ENCODE measurements at regions not wholly inside any gene's neighbourhood (a gene's known extent, or its start where the extent isn't known, plus 50 kb on each side); places are given as distances from the start of the nearest gene placed in this dataset.

DNA sequence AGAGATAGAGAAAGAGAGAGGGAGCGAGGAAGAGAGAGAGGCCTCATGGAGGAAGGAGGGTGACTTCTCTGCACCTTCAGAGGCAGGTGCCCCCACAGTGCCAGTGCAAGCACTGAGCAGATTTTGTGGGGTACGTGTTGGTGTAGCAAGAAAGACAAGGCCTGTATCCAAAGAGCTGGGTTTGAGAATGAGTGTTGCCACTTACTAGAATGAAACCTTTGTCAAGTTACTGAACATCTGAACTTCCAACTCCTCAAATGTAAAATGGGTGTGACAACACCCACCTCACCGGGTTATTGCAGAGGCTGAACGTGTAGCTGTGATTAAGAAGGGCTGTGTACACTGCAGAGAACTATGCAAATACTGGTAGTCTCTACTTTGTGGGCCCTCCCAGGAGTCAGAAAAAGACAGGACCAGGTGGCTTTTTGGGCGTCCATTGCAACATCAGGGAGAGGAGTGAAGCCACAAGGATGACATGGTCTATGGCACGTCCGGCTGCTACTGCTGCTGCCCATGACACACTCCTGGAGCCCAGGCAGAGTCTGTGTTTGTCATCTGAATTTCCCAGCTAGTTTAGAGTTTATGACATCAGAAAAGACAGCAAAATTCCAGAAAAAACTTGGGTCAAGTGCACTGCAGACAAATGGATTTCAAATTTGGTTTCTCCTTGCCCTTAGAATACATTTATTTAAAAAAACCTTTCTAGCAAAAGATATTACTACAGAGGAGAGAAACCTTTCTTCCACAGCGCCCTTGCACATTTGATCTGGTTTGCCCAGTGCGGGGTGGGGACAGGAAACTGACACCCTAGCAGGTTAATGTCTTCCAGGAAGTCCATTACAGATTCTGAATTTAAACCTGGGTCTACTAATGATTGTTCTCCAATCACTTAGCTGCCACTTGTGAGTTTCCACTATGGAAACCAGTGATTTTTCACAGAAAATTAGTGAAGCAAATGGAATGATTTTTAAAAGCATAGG, 54.0 kb upstream of the ATP12A start:
- POLR2A ChIA-PET = no interaction called here
- Histone ChIP-seq H3K4me1 (ENCODE audit: control insufficient read depth, extremely low read depth, insufficient read depth, low read length) (no peaks in the 10 kb centered on the region), H4K20me1 (replicated peaks; ENCODE audit: control insufficient read depth, extremely low read depth, insufficient read depth, low read length) (no peaks in the 10 kb centered on the region), H3K9ac (replicated peaks; ENCODE audit: extremely low read depth, insufficient read depth, low read length) (no peak overlapping the region), H3K36me3 (ENCODE audit: control insufficient read depth in 2 of 2, extremely low read depth in 1 of 2, insufficient read depth in 2 of 2, low read length in 2 of 2) (no peaks in the 10 kb centered on the region), H3K4me3 (replicated peaks in 1 of 3; ENCODE audit: insufficient read depth in 1 of 3, low read depth in 1 of 3, low read length in 3 of 3) (no peak overlapping the region), H3K9me1 (replicated peaks; ENCODE audit: control insufficient read depth, extremely low read depth, insufficient read depth, low read length) (no peaks in the 10 kb centered on the region), H2AFZ (ENCODE audit: low read depth, low read length) (no peak overlapping the region), H3K27me3 (ENCODE audit: control insufficient read depth in 2 of 2, insufficient read depth in 2 of 2, low read length in 2 of 2) (no peaks in the 10 kb centered on the region), H3K9me3 (replicated peaks; ENCODE audit: control insufficient read depth, insufficient read depth, low read length) (no peaks in the 10 kb centered on the region), H3K79me2 (ENCODE audit: control insufficient read depth, insufficient read depth, low read length) (no peaks in the 10 kb centered on the region), H3K27ac (ENCODE audit: insufficient read depth, low read depth, low read length) (no peak overlapping the region), H3K4me2 (ENCODE audit: insufficient read depth, low read length) (no peak overlapping the region)
- no peak for TF ChIP-seq GATA2 (IDR thresholded peaks at IDR 0.05; ENCODE audit: insufficient read depth, insufficient read length, low read depth, low read length)
- no peak for TF ChIP-seq MYC (IDR thresholded peaks at IDR 0.05; ENCODE audit: low read depth, low read length)
- no peak for TF ChIP-seq EZH2 (IDR thresholded peaks at IDR 0.05; ENCODE audit: borderline replicate concordance, low read depth, low read length, severe bottlenecking)
- no peak for TF ChIP-seq POLR2AphosphoS5 (IDR thresholded peaks at IDR 0.05; ENCODE audit: insufficient read depth, low read depth, low read length)
- TF ChIP-seq, protein P1, sequence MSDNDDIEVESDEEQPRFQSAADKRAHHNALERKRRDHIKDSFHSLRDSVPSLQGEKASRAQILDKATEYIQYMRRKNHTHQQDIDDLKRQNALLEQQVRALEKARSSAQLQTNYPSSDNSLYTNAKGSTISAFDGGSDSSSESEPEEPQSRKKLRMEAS (IDR thresholded peaks at IDR 0.05; ENCODE audit: insufficient read depth, insufficient read length) = no peak
- TF ChIP-seq JUN (IDR thresholded peaks at IDR 0.05; ENCODE audit: borderline replicate concordance, insufficient read depth, insufficient read length, low read depth) = no peak
- TF ChIP-seq FOS (IDR thresholded peaks at IDR 0.05; ENCODE audit: borderline replicate concordance, insufficient read depth, low read length) = no peak
- no peak for TF ChIP-seq POLR2A (IDR thresholded peaks at IDR 0.05; ENCODE audit: low read depth, low read length)
- TF ChIP-seq, protein P2, sequence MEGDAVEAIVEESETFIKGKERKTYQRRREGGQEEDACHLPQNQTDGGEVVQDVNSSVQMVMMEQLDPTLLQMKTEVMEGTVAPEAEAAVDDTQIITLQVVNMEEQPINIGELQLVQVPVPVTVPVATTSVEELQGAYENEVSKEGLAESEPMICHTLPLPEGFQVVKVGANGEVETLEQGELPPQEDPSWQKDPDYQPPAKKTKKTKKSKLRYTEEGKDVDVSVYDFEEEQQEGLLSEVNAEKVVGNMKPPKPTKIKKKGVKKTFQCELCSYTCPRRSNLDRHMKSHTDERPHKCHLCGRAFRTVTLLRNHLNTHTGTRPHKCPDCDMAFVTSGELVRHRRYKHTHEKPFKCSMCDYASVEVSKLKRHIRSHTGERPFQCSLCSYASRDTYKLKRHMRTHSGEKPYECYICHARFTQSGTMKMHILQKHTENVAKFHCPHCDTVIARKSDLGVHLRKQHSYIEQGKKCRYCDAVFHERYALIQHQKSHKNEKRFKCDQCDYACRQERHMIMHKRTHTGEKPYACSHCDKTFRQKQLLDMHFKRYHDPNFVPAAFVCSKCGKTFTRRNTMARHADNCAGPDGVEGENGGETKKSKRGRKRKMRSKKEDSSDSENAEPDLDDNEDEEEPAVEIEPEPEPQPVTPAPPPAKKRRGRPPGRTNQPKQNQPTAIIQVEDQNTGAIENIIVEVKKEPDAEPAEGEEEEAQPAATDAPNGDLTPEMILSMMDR (IDR thresholded peaks at IDR 0.05; ENCODE audit: extremely low read depth in 1 of 2, insufficient read depth in 1 of 2, low read depth in 1 of 2, low read length in 2 of 2) = no peak
- CTCF ChIA-PET = interaction anchor here (1.3 to 2.1 kb wide), 2 partner anchors 101 kb away, joined by 3 to 11 read pairs; no protein-coding TSS in a partner anchor
- BruUV-seq (replicated peaks) = no TSS peak
- DNase-seq (ENCODE audit: low read depth, low spot score) (no peak), FAIRE-seq (no peak)
- dilution Hi-C loops (cut with MboI; ENCODE audit: extremely low pct_ligation_motif_present, low sequenced_read_pairs) (no loop called here), intact Hi-C loops (cut with micrococcal nuclease) (no loop called here)

Data from endothelial cell of umbilical vein (primary cell).